ENCODE measurements at regions not wholly inside any gene's neighbourhood (a gene's known extent, or its start where the extent isn't known, plus 50 kb on each side); places are given as distances from the start of the nearest gene placed in this dataset.
A peak's percentile ranks its signal among the peaks of the same experiment; 100 is the strongest.

GRCh38 chr11:93268287-93269040 lies 62.1 kb upstream of the DEUP1 start:
- no peak overlapping the region for H3K27ac ChIP-seq
- TF ChIP-seq CTCF (conservative IDR thresholded peaks at IDR 0.05), result no peak

GRCh38 chr11:93271596-93271995 lies 58.9 kb upstream of the DEUP1 start:
- TF ChIP-seq CTCF (conservative IDR thresholded peaks at IDR 0.05), result no peak
- no peak overlapping the region for H3K27ac ChIP-seq

- peak overlapping the region; percentile 12; the same call in 1 of the 2 replicates for H3K27ac ChIP-seq
- TF ChIP-seq CTCF (conservative IDR thresholded peaks at IDR 0.05), result no peak
These were observed 55.7 kb upstream of the DEUP1 start for GRCh38 chr11:93274851-93275250.

- TF ChIP-seq CTCF (conservative IDR thresholded peaks at IDR 0.05), result no peak
These were observed 51.6 kb upstream of the DEUP1 start for GRCh38 chr11:93278976-93279375.

GRCh38 chr11:93279851-93280347 lies 50.6 kb upstream of the DEUP1 start:
- no peak for TF ChIP-seq CTCF (conservative IDR thresholded peaks at IDR 0.05)
- peak overlapping the region; percentile 22 for H3K27ac ChIP-seq

More at GRCh38 chr11:93278976-93279375, 51.6 kb upstream of the DEUP1 start:
- H3K27ac ChIP-seq, result peak overlapping the region; percentile 22; the same call in 1 of the 2 replicates

Measured in VCaP (cell line).